DND-41 (cell line): ENCODE measurements at regions not wholly inside any gene's neighbourhood (a gene's known extent, or its start where the extent isn't known, plus 50 kb on each side); places are given as distances from the start of the nearest gene placed in this dataset.

Source experiments
- ATAC-seq: fragments of 200-7000 bp; cut with Tn5 transposase; 3 replicates; pipeline ENCODE4 v1.9.1; 2021; ENCODE audit warnings: low read depth; ENCODE audit not compliant: insufficient read depth
- DNase-seq: peaks from one replicate; pipeline ENCODE4 v3.0.0-alpha.2; 2020
- H2AFZ ChIP-seq: 2 replicates; pipeline ENCODE4 v1.6.0; 2012; ENCODE audit warnings: low read depth, low read length
- H3K27ac ChIP-seq: 2 replicates; pipeline ENCODE4 v1.5.1; 2012; ENCODE audit warnings: low read length, inconsistent platforms
- H3K27me3 ChIP-seq: fragments of 200-600 bp; sonication (generic); 2 replicates; pipeline ENCODE4 v1.6.0; 2012; ENCODE audit warnings: low read length, mild to moderate bottlenecking, inconsistent platforms; ENCODE audit not compliant: insufficient read depth, poor library complexity
- H3K36me3 ChIP-seq: 2 replicates; pipeline ENCODE4 v1.5.1; 2012; ENCODE audit warnings: low read length, inconsistent platforms; ENCODE audit not compliant: insufficient read depth
- H3K4me1 ChIP-seq: 2 replicates; pipeline ENCODE4 v1.5.1; 2012; ENCODE audit warnings: mild to moderate bottlenecking, low read length; ENCODE audit not compliant: insufficient read depth
- H3K4me2 ChIP-seq: 2 replicates; pipeline ENCODE4 v1.6.0; 2012; ENCODE audit warnings: mild to moderate bottlenecking, moderate library complexity, low read length, inconsistent platforms; ENCODE audit not compliant: insufficient read depth
- H3K4me3 ChIP-seq, 2 experiments: fragments of 200-600 bp in 1 of 2; shearing (Covaris generic) in 1 of 2; 2 replicates each; pipeline ENCODE4 v1.5.1; 2012 to 2016; ENCODE audit warnings: inconsistent platforms in 2 of 2, low read length in 2 of 2, mild to moderate bottlenecking in 2 of 2, low read depth in 1 of 2, moderate library complexity in 1 of 2
- H3K79me2 ChIP-seq: 2 replicates; pipeline ENCODE4 v1.6.0; 2012; ENCODE audit warnings: low read length, inconsistent platforms; ENCODE audit not compliant: insufficient read depth
- H3K9ac ChIP-seq: 2 replicates; pipeline ENCODE4 v1.6.0; 2012; ENCODE audit warnings: low read depth, mild to moderate bottlenecking, inconsistent platforms, low read length, moderate library complexity
- H3K9me3 ChIP-seq: 2 replicates; pipeline ENCODE4 v1.5.1; 2012; ENCODE audit warnings: low read length, moderate library complexity, mild to moderate bottlenecking, inconsistent platforms; ENCODE audit not compliant: insufficient read depth, severe bottlenecking
- H4K20me1 ChIP-seq: 2 replicates; pipeline ENCODE4 v1.6.0; 2012; ENCODE audit warnings: low read length; ENCODE audit not compliant: insufficient read depth
- EZH2 ChIP-seq: IDR thresholded peaks from 3 replicates; pipeline ENCODE4 v1.6.1; 2012; ENCODE audit warnings: borderline replicate concordance, low read depth, mild to moderate bottlenecking, moderate library complexity, low read length, inconsistent platforms; ENCODE audit not compliant: severe bottlenecking
- TF ChIP-seq, protein P1 (sequence below): IDR thresholded peaks from 2 replicates; pipeline ENCODE4 v1.5.1; 2012; ENCODE audit warnings: borderline replicate concordance, low read length, moderate library complexity, mild to moderate bottlenecking; ENCODE audit not compliant: poor library complexity, severe bottlenecking; ENCODE audit errors: extremely low read depth

DNA sequence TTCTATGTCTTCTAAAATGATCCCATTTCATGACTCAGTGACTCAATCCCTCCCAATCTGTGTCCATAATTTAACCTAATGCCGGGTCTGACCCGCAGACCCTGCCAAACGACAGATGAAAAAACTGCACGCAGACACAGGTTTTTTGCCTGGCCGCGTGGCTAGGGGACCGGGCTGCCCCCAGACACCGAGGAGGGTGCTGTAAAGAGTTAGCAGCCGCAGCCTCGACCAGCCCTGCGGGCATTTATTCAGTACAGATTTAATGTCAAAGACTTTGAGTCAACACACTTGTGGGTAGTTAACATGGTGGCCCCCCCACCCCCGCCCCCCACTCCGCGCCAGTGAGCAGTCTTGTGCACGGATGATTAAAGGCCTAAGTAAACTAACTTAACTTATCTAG is 1324.7 kb downstream of the GATA3 start:
- Histone ChIP-seq H3K27ac (no peak overlapping the region), H2AFZ (no peak overlapping the region), H3K27me3 (no peaks in the 10 kb centered on the region), H3K4me1 (no peaks in the 10 kb centered on the region), H3K36me3 (no peaks in the 10 kb centered on the region), H3K4me3 (no peak overlapping the region), H3K79me2 (no peaks in the 10 kb centered on the region), H3K9ac (no peak overlapping the region), H4K20me1 (no peaks in the 10 kb centered on the region), H3K4me2 (no peak overlapping the region), H3K9me3 (no peaks in the 10 kb centered on the region)
- DNase-seq (no peak), ATAC-seq (no peak)
- TF ChIP-seq EZH2, result no peak
- TF ChIP-seq, protein P1, sequence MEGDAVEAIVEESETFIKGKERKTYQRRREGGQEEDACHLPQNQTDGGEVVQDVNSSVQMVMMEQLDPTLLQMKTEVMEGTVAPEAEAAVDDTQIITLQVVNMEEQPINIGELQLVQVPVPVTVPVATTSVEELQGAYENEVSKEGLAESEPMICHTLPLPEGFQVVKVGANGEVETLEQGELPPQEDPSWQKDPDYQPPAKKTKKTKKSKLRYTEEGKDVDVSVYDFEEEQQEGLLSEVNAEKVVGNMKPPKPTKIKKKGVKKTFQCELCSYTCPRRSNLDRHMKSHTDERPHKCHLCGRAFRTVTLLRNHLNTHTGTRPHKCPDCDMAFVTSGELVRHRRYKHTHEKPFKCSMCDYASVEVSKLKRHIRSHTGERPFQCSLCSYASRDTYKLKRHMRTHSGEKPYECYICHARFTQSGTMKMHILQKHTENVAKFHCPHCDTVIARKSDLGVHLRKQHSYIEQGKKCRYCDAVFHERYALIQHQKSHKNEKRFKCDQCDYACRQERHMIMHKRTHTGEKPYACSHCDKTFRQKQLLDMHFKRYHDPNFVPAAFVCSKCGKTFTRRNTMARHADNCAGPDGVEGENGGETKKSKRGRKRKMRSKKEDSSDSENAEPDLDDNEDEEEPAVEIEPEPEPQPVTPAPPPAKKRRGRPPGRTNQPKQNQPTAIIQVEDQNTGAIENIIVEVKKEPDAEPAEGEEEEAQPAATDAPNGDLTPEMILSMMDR, result no peak

DNA sequence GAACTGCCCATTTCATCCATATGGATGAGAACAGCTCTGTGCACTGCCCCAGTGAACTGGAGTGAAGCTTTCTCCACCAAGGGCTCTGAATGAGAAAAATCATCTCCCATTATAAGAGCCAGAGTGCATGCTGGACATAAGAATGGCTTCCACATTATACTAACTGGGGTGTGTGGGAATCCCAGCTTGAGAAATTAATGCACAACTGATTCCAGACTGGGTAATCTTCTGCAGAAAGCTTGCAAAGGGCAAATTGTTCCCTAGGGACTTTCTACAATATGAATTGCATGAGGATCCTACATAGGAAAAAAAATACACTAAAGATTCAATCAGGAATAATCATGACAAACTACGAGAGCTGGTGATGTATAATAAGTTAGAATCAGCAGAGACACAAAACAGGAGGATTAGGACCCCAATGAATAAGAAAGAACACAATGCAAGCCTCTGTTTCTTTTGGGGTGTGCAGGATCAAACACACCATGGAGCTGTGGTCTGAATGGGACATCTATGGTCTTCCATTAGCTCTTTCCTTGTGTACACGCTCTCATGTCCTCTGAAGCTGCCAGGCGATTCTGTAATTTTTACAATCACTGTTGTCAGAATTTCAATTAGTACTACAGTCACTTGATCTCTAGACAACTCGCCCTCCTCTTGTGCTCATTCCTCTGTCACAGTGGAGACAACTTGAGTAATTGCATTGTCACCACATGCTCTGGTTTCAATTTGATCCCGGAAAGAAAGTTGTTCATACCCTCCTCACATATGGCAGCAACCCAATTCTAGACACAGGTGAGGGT is 1327.4 kb downstream of the GATA3 start:
- no peak for ATAC-seq
- H3K79me2 ChIP-seq, result no peaks in the 10 kb centered on the region

DNA sequence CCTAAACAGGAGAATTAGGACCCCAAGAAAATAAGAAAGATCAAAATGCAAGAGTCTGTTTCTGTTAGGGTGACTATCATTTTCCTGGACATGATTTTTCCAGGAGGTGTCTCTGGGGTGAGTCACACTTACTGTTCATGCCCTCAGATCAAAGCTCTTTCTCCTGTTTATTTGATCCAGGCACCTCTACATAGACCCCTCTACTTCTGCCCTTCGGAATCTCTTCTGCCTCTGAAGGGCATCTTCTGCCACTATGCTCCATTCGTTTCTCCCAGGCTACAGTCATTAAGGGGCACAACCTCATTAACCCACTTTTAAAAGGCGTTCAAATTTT is 1328.0 kb downstream of the GATA3 start:
- TF ChIP-seq EZH2, result no peak
- TF ChIP-seq, protein P1, result no peak
- no peak overlapping the region for H3K9ac ChIP-seq

More for the DNA sequence above, 1327.4 kb downstream of the GATA3 start:
- Histone ChIP-seq H2AFZ (no peak overlapping the region), H3K27ac (no peak overlapping the region), H4K20me1 (no peaks in the 10 kb centered on the region), H3K4me2 (no peak overlapping the region), H3K9ac (no peak overlapping the region), H3K9me3 (no peaks in the 10 kb centered on the region), H3K27me3 (no peaks in the 10 kb centered on the region), H3K4me1 (no peaks in the 10 kb centered on the region), H3K4me3 (no peak overlapping the region), H3K36me3 (no peaks in the 10 kb centered on the region)
- no peak for DNase-seq
- TF ChIP-seq, protein P1, result no peak
- no peak for TF ChIP-seq EZH2

DNA sequence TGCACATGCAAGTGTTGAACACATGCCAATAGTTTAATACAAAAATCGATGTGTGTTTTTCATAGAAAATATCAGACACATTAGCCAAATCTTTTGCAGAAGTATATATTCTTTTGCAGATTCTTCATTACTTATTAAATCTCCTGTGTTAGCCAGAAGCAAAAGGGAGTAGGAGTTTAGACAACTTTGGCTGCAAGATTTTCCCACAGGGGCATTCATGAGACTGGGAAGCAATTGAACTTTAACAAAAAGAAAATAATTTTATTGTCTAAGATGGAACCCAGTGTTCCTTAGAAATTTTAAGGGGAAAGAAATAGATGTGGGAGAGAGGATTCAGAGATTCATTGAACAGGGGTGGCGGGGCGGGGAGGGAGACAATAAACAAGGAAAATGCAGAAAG is 1336.0 kb downstream of the GATA3 start:
- H3K9me3 ChIP-seq, result no peaks in the 10 kb centered on the region
- H3K4me3 ChIP-seq, result no peak overlapping the region
- H3K4me1 ChIP-seq, result no peaks in the 10 kb centered on the region
- no peaks in the 10 kb centered on the region for H4K20me1 ChIP-seq
- H2AFZ ChIP-seq, result no peak overlapping the region
- H3K79me2 ChIP-seq, result no peaks in the 10 kb centered on the region
- H3K36me3 ChIP-seq, result no peaks in the 10 kb centered on the region
- no peak for ATAC-seq
- no peak overlapping the region for H3K9ac ChIP-seq
- TF ChIP-seq, protein P1, result no peak
- TF ChIP-seq EZH2, result no peak
- H3K4me2 ChIP-seq, result no peak overlapping the region
- no peak for DNase-seq
- no peaks in the 10 kb centered on the region for H3K27me3 ChIP-seq
- no peak overlapping the region for H3K27ac ChIP-seq

More for the DNA sequence above, 1328.0 kb downstream of the GATA3 start:
- Histone ChIP-seq H3K36me3 (no peaks in the 10 kb centered on the region), H4K20me1 (no peaks in the 10 kb centered on the region), H3K79me2 (no peaks in the 10 kb centered on the region), H3K4me3 (no peak overlapping the region), H3K27ac (no peak overlapping the region), H2AFZ (no peak overlapping the region), H3K4me2 (no peak overlapping the region), H3K4me1 (no peaks in the 10 kb centered on the region), H3K27me3 (no peaks in the 10 kb centered on the region), H3K9me3 (no peaks in the 10 kb centered on the region)
- ATAC-seq, result no peak
- DNase-seq, result no peak
